ENCODE measurements at regions not wholly inside any gene's neighbourhood (a gene's known extent, or its start where the extent isn't known, plus 50 kb on each side); places are given as distances from the start of the nearest gene placed in this dataset.

- DNase-seq, result no peak
These were observed 496.7 kb downstream of the SPRY1 start for GRCh38 chr4:123893011-123893981.

GRCh38 chr4:123896446-123897071 lies 500.0 kb downstream of the SPRY1 start:
- no peak for DNase-seq

GRCh38 chr4:123898946-123899666 lies 502.5 kb downstream of the SPRY1 start:
- DNase-seq, result no peak

- DNase-seq, result no peak
These were observed 508.3 kb downstream of the SPRY1 start for GRCh38 chr4:123904882-123905281.

- no peak for DNase-seq
These were observed 517.0 kb downstream of the SPRY1 start for GRCh38 chr4:123913598-123913997.

- DNase-seq, result no peak
These were observed 520.2 kb downstream of the SPRY1 start for GRCh38 chr4:123916821-123917220.

- no peak for DNase-seq
These were observed 523.0 kb downstream of the SPRY1 start for GRCh38 chr4:123919576-123920098.

GRCh38 chr4:123921339-123921738 lies 524.7 kb downstream of the SPRY1 start:
- DNase-seq, result no peak

- peak; percentile 8 to 13 for DNase-seq
These were observed 526.3 kb downstream of the SPRY1 start for GRCh38 chr4:123922847-123923246.

GRCh38 chr4:123924536-123924935 lies 527.9 kb downstream of the SPRY1 start:
- DNase-seq, result no peak

GRCh38 chr4:123929565-123929964 lies 533.0 kb downstream of the SPRY1 start:
- DNase-seq, result no peak

- no peak for DNase-seq
These were observed 534.4 kb downstream of the SPRY1 start for GRCh38 chr4:123930996-123931395.

GRCh38 chr4:123934096-123934495 lies 537.5 kb downstream of the SPRY1 start:
- no peak for DNase-seq

GRCh38 chr4:123936621-123937043 lies 540.0 kb downstream of the SPRY1 start:
- DNase-seq, result no peak

- DNase-seq, result no peak
These were observed 541.0 kb downstream of the SPRY1 start for GRCh38 chr4:123937581-123937980.

GRCh38 chr4:123939621-123940020 lies 543.0 kb downstream of the SPRY1 start:
- DNase-seq, result peak in 1 of 2 experiments; percentile 2

GRCh38 chr4:123940604-123941003 lies 544.0 kb downstream of the SPRY1 start:
- DNase-seq, result no peak

- no peak for DNase-seq
These were observed 544.7 kb downstream of the SPRY1 start for GRCh38 chr4:123941306-123941705.

- no peak for DNase-seq
These were observed 547.4 kb downstream of the SPRY1 start for GRCh38 chr4:123943976-123944375.

- no peak for DNase-seq
These were observed 548.7 kb downstream of the SPRY1 start for GRCh38 chr4:123945301-123945700.

GRCh38 chr4:123950530-123950929 lies 553.9 kb downstream of the SPRY1 start:
- no peak for DNase-seq

GRCh38 chr4:123952530-123953274 lies 556.1 kb downstream of the SPRY1 start:
- no peak for DNase-seq

Measured in Kasumi-1 (cell line).